ENCODE measurements at regions not wholly inside any gene's neighbourhood (a gene's known extent, or its start where the extent isn't known, plus 50 kb on each side); places are given as distances from the start of the nearest gene placed in this dataset.

GRCh38 chr2:216768908-216769411 is 73.6 kb upstream of the IGFBP5 start:
- TF ChIP-seq CTCF (IDR thresholded peaks at IDR 0.05) (no peak), POLR2A (IDR thresholded peaks at IDR 0.05) (no peak)
- no peak for DNase-seq
- Histone ChIP-seq H3K4me3 (no peak overlapping the region), H3K9me3 (no peaks in the 10 kb centered on the region), H3K27me3 (no peaks in the 10 kb centered on the region), H3K4me1 (no peaks in the 10 kb centered on the region), H3K27ac (no peak overlapping the region), H3K36me3 (ENCODE audit: low read depth, missing control alignments) (no peaks in the 10 kb centered on the region)
- WGBS, 2 donors, result 69 to 86% methylated on average over 3 of the region's 3 CpGs
- intact Hi-C loops (cut with DNase I; ENCODE audit: low total_unique reads), result no loop called here

GRCh38 chr2:216765761-216766262 is 70.5 kb upstream of the IGFBP5 start:
- no peak for TF ChIP-seq CTCF (IDR thresholded peaks at IDR 0.05)
- no peak for TF ChIP-seq POLR2A (IDR thresholded peaks at IDR 0.05)
- DNase-seq, result no peak
- H3K27me3 ChIP-seq, result no peaks in the 10 kb centered on the region
- H3K4me3 ChIP-seq, result no peak overlapping the region
- no peak overlapping the region for H3K27ac ChIP-seq
- intact Hi-C loops (cut with DNase I; ENCODE audit: low total_unique reads), result no loop called here
- no peaks in the 10 kb centered on the region for H3K9me3 ChIP-seq
- WGBS, 2 donors, result 51 to 52% methylated on average over 9 to 11 of the region's 11 CpGs
- H3K36me3 ChIP-seq (ENCODE audit: low read depth, missing control alignments), result no peaks in the 10 kb centered on the region
- H3K4me1 ChIP-seq, result no peaks in the 10 kb centered on the region

GRCh38 chr2:216763396-216763795 is 68.0 kb upstream of the IGFBP5 start:
- Histone ChIP-seq H3K4me3 (no peak overlapping the region), H3K9me3 (no peaks in the 10 kb centered on the region), H3K36me3 (ENCODE audit: low read depth, missing control alignments) (no peaks in the 10 kb centered on the region), H3K27ac (no peak overlapping the region), H3K27me3 (no peaks in the 10 kb centered on the region), H3K4me1 (no peaks in the 10 kb centered on the region)
- no peak for TF ChIP-seq POLR2A (IDR thresholded peaks at IDR 0.05)
- TF ChIP-seq CTCF (IDR thresholded peaks at IDR 0.05), result no peak
- DNase-seq, result no peak
- intact Hi-C loops (cut with DNase I; ENCODE audit: low total_unique reads), result no loop called here

DNA sequence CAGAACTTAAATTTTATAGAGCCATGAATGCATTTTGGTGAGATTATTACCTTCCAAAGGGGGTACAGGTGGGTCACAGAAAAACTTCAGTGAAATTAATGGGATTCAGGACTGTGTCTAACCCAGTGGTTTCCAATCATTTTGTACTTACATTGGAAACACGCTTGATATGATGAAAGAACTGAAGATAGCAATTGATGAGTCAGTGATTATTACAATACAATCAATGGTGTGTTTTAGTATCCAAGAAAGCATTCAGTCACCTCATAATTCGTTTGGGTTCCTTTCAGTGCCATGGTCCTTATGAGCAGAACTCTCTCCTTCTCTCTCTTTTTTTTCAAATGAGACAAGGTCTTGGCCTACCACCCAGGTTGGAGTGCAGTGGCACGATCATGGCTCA is 66.5 kb upstream of the IGFBP5 start:
- Histone ChIP-seq H3K27me3 (no peaks in the 10 kb centered on the region), H3K4me1 (no peaks in the 10 kb centered on the region), H3K9me3 (no peaks in the 10 kb centered on the region), H3K4me3 (no peak overlapping the region), H3K27ac (no peak overlapping the region), H3K36me3 (ENCODE audit: low read depth, missing control alignments) (no peaks in the 10 kb centered on the region)
- intact Hi-C loops (cut with DNase I; ENCODE audit: low total_unique reads), result no loop called here
- no peak for DNase-seq
- TF ChIP-seq CTCF (IDR thresholded peaks at IDR 0.05), result no peak
- TF ChIP-seq POLR2A (IDR thresholded peaks at IDR 0.05), result no peak
- WGBS, 2 donors, result 85 to 92% methylated on average over 3 of the region's 3 CpGs

- no peaks in the 10 kb centered on the region for H3K9me3 ChIP-seq
- H3K27me3 ChIP-seq, result no peaks in the 10 kb centered on the region
- no peak overlapping the region for H3K4me3 ChIP-seq
- no peak overlapping the region for H3K27ac ChIP-seq
- intact Hi-C loops (cut with DNase I; ENCODE audit: low total_unique reads), result no loop called here
- no peak for TF ChIP-seq CTCF (IDR thresholded peaks at IDR 0.05)
- H3K4me1 ChIP-seq, result no peaks in the 10 kb centered on the region
- H3K36me3 ChIP-seq (ENCODE audit: low read depth, missing control alignments), result no peaks in the 10 kb centered on the region
- 45% methylated on average over 1 of the region's 1 CpG for WGBS, 2 donors
- DNase-seq, result no peak
These were observed 65.8 kb upstream of the IGFBP5 start for GRCh38 chr2:216761133-216761532.

Measured in testis (tissue), 2 donors.